IPS-NIHi7 (cell line): ENCODE measurements at regions not wholly inside any gene's neighbourhood (a gene's known extent, or its start where the extent isn't known, plus 50 kb on each side); places are given as distances from the start of the nearest gene placed in this dataset.
"Not testable (repeated sequence)": the region's sequence is repeated elsewhere in the genome, so short reads cannot be mapped to it uniquely, and the experiment has no call there.

ENCODE experiments used
- DNase-seq: peaks from one replicate; pipeline ENCODE4 v3.0.0; 2012; ENCODE audit warnings: mixed read lengths; ENCODE audit errors: extremely low spot score

DNA sequence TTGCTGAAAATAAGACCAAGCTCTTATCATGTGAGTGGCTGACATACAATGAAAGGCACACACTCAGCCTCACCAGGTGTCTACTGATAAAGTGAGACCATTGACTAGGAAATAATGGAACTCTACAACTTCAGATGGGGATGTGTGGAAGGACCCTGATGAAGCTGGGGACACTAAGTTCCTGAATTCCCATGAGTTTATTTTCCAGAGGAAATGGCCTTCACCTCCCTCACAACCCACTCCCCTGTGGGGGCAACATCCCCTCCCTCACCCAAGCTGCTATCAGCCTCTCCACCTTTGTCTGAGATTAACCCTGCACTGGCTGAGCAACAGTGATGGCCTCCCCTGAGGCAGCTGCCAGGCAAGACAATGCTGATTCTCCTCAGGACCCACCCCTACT is 55.2 kb upstream of the SMARCAD1 start:
- DNase-seq: no peak

DNA sequence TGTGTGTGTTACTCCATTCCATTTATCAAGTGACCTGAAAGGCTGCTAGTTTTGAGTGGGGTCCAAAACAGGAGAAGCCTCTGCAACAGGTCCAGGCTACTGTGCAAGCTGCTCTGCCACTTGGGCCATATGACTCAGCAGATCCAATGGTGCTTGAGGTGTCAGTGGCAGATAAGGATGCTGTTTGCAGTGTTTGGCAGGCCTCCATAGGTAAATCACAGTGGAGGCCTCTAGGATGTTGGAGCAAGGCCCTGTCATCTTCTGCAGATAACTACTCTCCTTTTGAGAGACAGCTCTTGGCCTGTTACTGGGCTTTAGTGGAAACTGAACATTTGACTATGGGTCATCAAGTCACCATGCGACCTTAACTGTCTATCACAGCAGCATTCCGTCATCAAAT is 52.3 kb upstream of the SMARCAD1 start:
- DNase-seq: not testable (repeated sequence)

DNA sequence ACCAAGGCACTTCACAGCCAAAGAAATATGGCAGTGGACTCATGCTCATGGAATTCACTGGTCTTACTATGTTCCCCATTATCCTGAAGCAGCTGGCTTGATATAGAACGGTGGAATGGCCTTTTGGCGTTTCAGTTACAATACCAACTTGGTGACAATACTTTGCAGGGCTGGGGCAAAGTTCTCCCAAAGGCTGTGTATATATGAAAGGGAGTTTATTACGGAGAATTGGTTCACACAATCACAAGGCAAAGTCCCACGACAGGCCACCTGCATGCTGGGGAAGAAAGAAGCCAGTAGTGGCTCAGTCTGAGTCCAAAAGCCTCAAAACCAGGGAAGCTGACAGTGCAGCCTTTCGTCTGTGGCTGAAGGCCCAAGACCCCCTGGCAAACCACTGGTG is 50.8 kb upstream of the SMARCAD1 start:
- no peak for DNase-seq
